GM23338 (cell line): ENCODE measurements at regions not wholly inside any gene's neighbourhood (a gene's known extent, or its start where the extent isn't known, plus 50 kb on each side); places are given as distances from the start of the nearest gene placed in this dataset.

ENCODE experiments used
- ATAC-seq: fragments of 200-7000 bp; cut with Tn5 transposase; 3 replicates; pipeline ENCODE4 v1.9.1; 2020
- DNase-seq: peaks from one replicate; pipeline ENCODE4 v3.0.0-alpha.2; 2015; ENCODE audit warnings: low spot score
- H2AFZ ChIP-seq: fragments of 200-600 bp; sonication (generic); 2 replicates; pipeline ENCODE4 v1.8.0; 2016; ENCODE audit warnings: antibody characterized with exemption, mild to moderate bottlenecking, moderate library complexity
- H3F3A ChIP-seq: fragments of 200-600 bp; sonication (generic); replicated peaks from 2 replicates; pipeline ENCODE4 v1.8.0; 2017; ENCODE audit warnings: antibody characterized with exemption, mixed run types, low read depth
- H3K27ac ChIP-seq: fragments of 200-600 bp; sonication (generic); 2 replicates; pipeline ENCODE4 v1.6.1; 2016; ENCODE audit warnings: low read depth
- H3K27me3 ChIP-seq: fragments of 200-600 bp; sonication (generic); 2 replicates; pipeline ENCODE4 v1.8.0; 2016; ENCODE audit warnings: mild to moderate bottlenecking, mixed run types, moderate library complexity; ENCODE audit not compliant: insufficient read depth
- H3K36me3 ChIP-seq: fragments of 200-600 bp; sonication (generic); 2 replicates; pipeline ENCODE4 v1.8.0; 2016; ENCODE audit warnings: mild to moderate bottlenecking; ENCODE audit not compliant: insufficient read depth
- H3K4me1 ChIP-seq: fragments of 200-600 bp; sonication (generic); 2 replicates; pipeline ENCODE4 v1.8.0; 2016; ENCODE audit warnings: mild to moderate bottlenecking, moderate library complexity; ENCODE audit not compliant: insufficient read depth
- H3K4me2 ChIP-seq: fragments of 200-600 bp; sonication (generic); 2 replicates; pipeline ENCODE4 v1.7.1; 2017; ENCODE audit warnings: mixed run types
- H3K4me3 ChIP-seq: fragments of 200-600 bp; sonication (generic); 2 replicates; pipeline ENCODE4 v1.6.1; 2016; ENCODE audit warnings: mixed run types
- H3K79me2 ChIP-seq: fragments of 200-600 bp; sonication (generic); replicated peaks from 2 replicates; pipeline ENCODE4 v1.8.0; 2017; ENCODE audit warnings: mild to moderate bottlenecking; ENCODE audit not compliant: insufficient read depth
- H3K9me2 ChIP-seq: fragments of 200-600 bp; sonication (generic); 2 replicates; pipeline ENCODE4 v1.8.0; 2017; ENCODE audit not compliant: insufficient read depth
- H4K20me1 ChIP-seq: fragments of 200-600 bp; sonication (generic); replicated peaks from 2 replicates; pipeline ENCODE4 v1.8.0; 2017; ENCODE audit warnings: mild to moderate bottlenecking; ENCODE audit not compliant: insufficient read depth
- H3K27ac Mint-ChIP-seq: 2 replicates; pipeline ENCODE4 v1.8.0; 2020; ENCODE audit warnings: inconsistent platforms, mild to moderate bottlenecking, moderate library complexity, mixed read lengths
- H3K27me3 Mint-ChIP-seq: 3 replicates; pipeline ENCODE4 v1.8.0; 2022; ENCODE audit warnings: low read depth, mild to moderate bottlenecking, moderate library complexity, mixed read lengths, inconsistent platforms; ENCODE audit not compliant: insufficient read depth, poor library complexity
- H3K36me3 Mint-ChIP-seq: 3 replicates; pipeline ENCODE4 v1.8.0; 2021; ENCODE audit warnings: low read depth, mild to moderate bottlenecking, inconsistent platforms, moderate library complexity, mixed read lengths
- H3K4me1 Mint-ChIP-seq: 3 replicates; pipeline ENCODE4 v1.8.0; 2020; ENCODE audit warnings: mild to moderate bottlenecking, inconsistent platforms, mixed read lengths
- H3K4me3 Mint-ChIP-seq: 3 replicates; pipeline ENCODE4 v1.8.0; 2021; ENCODE audit warnings: moderate library complexity, mild to moderate bottlenecking, inconsistent platforms, mixed read lengths
- H3K9me3 Mint-ChIP-seq: 3 replicates; pipeline ENCODE4 v1.8.0; 2020; ENCODE audit warnings: moderate library complexity, mild to moderate bottlenecking, inconsistent platforms, mixed read lengths
- CREB1 ChIP-seq: fragments of 250-450 bp; sonication (Bioruptor Pico); IDR thresholded peaks from 2 replicates; pipeline ENCODE4 v1.5.0; 2020; ENCODE audit warnings: low read depth, mild to moderate bottlenecking, moderate library complexity
- EZH2phosphoT487 ChIP-seq: fragments of 200-600 bp; sonication (generic); IDR thresholded peaks from one replicate; pipeline ENCODE4 v1.8.1; 2018; ENCODE audit warnings: antibody characterized with exemption; ENCODE audit not compliant: unreplicated experiment
- JUNB ChIP-seq: IDR thresholded peaks from one replicate; pipeline ENCODE4 v1.6.1; 2016; ENCODE audit warnings: antibody characterized with exemption; ENCODE audit not compliant: unreplicated experiment
- NANOG ChIP-seq: IDR thresholded peaks from 2 replicates; pipeline ENCODE4 v1.6.1; 2016; ENCODE audit warnings: antibody characterized with exemption, borderline replicate concordance
- POLR2AphosphoS5 ChIP-seq: IDR thresholded peaks from 2 replicates; pipeline ENCODE4 v1.6.1; 2016; ENCODE audit warnings: antibody characterized with exemption, low read depth
- STAT1 ChIP-seq: IDR thresholded peaks from one replicate; pipeline ENCODE4 v1.6.1; 2016; ENCODE audit warnings: antibody characterized with exemption; ENCODE audit not compliant: unreplicated experiment
- ZNF114 ChIP-seq: fragments of 250-450 bp; sonication (Bioruptor Pico); IDR thresholded peaks from 2 replicates; pipeline ENCODE4 v1.5.0; 2020; ENCODE audit warnings: mild to moderate bottlenecking, moderate library complexity
- ZNF331 ChIP-seq: fragments of 250-450 bp; sonication (Bioruptor Pico); IDR thresholded peaks from 2 replicates; pipeline ENCODE4 v1.5.0; 2020; ENCODE audit warnings: low read depth, mild to moderate bottlenecking, moderate library complexity
- TF ChIP-seq, protein P1 (sequence below): fragments of 250-450 bp; sonication (Bioruptor Pico); IDR thresholded peaks from 2 replicates; pipeline ENCODE4 v1.5.0; 2020; ENCODE audit warnings: mild to moderate bottlenecking, moderate library complexity
- TF ChIP-seq, protein P2 (sequence below): IDR thresholded peaks from one replicate; pipeline ENCODE4 v1.6.1; 2018; ENCODE audit warnings: antibody characterized with exemption; ENCODE audit not compliant: unreplicated experiment
- TF ChIP-seq, protein P3 (sequence below): IDR thresholded peaks from 2 replicates; pipeline ENCODE4 v1.6.1; 2016; ENCODE audit warnings: antibody characterized with exemption

DNA sequence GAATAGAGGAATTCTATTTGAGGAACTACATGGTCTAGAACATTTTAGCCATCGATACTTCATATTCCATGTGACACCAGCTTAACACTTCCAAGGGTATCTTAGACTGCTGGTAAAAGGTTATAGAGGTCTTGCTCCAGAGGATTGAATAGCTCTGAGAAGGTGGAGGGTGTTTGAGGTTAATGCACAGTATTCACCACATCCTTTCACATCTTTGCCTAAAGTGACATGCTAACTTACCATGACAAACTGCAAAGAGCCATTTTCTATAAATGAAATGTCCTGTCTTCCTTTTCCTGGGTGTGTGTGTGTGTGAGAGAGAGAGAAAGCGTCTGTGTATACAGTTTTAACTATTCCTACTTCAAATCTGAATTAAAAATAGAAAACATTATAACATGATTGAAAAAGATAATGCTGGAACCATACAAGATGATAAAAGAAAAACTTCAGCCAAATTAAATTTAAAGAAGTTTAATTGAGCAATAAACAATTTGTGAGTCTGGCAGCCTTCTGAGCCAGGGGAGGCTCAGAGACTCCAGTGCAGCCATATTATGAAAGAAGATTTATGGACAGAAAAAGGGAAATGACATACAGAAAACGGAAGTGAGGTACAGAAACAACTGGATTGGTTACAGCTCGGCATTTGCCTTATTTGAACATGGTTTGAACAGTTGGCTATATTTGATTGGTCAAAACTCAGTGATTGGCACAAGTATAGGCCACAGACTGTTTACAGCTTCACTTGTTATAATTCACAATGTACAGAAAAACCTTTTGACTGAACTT lies 320.9 kb upstream of the CCDC179 start (continued):
- no peak for TF ChIP-seq JUNB

DNA sequence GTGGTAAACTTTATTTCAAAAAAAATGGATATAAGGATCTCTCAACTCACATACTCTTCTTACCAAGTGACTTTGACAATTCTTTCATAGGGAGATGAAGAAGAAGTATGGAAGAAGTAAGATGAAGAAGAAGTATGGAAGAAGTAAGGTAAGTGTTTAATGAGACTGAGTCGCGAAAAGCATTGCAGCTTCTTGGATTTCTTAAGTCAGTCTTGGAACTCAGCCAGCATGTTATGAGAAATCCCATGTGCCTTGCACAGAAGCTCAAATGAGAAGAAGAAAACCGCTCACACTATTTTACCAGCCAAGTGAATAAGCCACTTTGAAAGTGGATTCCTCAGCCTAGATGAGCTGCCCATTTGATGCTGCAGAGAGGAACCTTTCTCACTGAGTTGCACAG lies 332.0 kb upstream of the CCDC179 start:
- peaks cover 13% of the 10 kb centered on the region for H3K36me3 Mint-ChIP-seq
- Histone ChIP-seq H3K27me3 (no peaks in the 10 kb centered on the region), H3K4me2 (no peak overlapping the region), H3K27ac (no peak overlapping the region), H4K20me1 (no peaks in the 10 kb centered on the region), H3K36me3 (no peaks in the 10 kb centered on the region), H3F3A (no peaks in the 10 kb centered on the region), H3K4me1 (no peaks in the 10 kb centered on the region), H3K79me2 (no peaks in the 10 kb centered on the region), H3K4me3 (no peak overlapping the region), H3K9me2 (no peaks in the 10 kb centered on the region; the same call in 1 of the 2 replicates), H2AFZ (no peak overlapping the region)
- H3K4me3 Mint-ChIP-seq = no peak overlapping the region
- no peak for DNase-seq
- peaks cover 2% of the 10 kb centered on the region for H3K27me3 Mint-ChIP-seq
- TF ChIP-seq NANOG (no peak), POLR2AphosphoS5 (no peak), CREB1 (no peak), EZH2phosphoT487 (no peak), STAT1 (no peak), ZNF114 (CRISPR knock-in tag) (no peak), ZNF331 (CRISPR knock-in tag) (no peak)
- TF ChIP-seq, protein P1, sequence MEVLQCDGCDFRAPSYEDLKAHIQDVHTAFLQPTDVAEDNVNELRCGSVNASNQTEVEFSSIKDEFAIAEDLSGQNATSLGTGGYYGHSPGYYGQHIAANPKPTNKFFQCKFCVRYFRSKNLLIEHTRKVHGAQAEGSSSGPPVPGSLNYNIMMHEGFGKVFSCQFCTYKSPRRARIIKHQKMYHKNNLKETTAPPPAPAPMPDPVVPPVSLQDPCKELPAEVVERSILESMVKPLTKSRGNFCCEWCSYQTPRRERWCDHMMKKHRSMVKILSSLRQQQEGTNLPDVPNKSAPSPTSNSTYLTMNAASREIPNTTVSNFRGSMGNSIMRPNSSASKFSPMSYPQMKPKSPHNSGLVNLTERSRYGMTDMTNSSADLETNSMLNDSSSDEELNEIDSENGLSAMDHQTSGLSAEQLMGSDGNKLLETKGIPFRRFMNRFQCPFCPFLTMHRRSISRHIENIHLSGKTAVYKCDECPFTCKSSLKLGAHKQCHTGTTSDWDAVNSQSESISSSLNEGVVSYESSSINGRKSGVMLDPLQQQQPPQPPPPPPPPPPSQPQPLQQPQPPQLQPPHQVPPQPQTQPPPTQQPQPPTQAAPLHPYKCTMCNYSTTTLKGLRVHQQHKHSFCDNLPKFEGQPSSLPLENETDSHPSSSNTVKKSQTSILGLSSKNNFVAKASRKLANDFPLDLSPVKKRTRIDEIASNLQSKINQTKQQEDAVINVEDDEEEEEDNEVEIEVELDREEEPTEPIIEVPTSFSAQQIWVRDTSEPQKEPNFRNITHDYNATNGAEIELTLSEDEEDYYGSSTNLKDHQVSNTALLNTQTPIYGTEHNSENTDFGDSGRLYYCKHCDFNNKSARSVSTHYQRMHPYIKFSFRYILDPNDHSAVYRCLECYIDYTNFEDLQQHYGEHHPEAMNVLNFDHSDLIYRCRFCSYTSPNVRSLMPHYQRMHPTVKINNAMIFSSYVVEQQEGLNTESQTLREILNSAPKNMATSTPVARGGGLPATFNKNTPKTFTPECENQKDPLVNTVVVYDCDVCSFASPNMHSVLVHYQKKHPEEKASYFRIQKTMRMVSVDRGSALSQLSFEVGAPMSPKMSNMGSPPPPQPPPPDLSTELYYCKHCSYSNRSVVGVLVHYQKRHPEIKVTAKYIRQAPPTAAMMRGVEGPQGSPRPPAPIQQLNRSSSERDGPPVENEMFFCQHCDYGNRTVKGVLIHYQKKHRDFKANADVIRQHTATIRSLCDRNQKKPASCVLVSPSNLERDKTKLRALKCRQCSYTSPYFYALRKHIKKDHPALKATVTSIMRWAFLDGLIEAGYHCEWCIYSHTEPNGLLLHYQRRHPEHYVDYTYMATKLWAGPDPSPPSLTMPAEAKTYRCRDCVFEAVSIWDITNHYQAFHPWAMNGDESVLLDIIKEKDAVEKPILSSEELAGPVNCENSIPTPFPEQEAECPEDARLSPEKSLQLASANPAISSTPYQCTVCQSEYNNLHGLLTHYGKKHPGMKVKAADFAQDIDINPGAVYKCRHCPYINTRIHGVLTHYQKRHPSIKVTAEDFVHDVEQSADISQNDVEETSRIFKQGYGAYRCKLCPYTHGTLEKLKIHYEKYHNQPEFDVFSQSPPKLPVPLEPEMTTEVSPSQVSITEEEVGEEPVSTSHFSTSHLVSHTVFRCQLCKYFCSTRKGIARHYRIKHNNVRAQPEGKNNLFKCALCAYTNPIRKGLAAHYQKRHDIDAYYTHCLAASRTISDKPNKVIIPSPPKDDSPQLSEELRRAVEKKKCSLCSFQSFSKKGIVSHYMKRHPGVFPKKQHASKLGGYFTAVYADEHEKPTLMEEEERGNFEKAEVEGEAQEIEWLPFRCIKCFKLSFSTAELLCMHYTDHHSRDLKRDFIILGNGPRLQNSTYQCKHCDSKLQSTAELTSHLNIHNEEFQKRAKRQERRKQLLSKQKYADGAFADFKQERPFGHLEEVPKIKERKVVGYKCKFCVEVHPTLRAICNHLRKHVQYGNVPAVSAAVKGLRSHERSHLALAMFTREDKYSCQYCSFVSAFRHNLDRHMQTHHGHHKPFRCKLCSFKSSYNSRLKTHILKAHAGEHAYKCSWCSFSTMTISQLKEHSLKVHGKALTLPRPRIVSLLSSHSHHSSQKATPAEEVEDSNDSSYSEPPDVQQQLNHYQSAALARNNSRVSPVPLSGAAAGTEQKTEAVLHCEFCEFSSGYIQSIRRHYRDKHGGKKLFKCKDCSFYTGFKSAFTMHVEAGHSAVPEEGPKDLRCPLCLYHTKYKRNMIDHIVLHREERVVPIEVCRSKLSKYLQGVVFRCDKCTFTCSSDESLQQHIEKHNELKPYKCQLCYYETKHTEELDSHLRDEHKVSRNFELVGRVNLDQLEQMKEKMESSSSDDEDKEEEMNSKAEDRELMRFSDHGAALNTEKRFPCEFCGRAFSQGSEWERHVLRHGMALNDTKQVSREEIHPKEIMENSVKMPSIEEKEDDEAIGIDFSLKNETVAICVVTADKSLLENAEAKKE = no peak
- TF ChIP-seq, protein P2, sequence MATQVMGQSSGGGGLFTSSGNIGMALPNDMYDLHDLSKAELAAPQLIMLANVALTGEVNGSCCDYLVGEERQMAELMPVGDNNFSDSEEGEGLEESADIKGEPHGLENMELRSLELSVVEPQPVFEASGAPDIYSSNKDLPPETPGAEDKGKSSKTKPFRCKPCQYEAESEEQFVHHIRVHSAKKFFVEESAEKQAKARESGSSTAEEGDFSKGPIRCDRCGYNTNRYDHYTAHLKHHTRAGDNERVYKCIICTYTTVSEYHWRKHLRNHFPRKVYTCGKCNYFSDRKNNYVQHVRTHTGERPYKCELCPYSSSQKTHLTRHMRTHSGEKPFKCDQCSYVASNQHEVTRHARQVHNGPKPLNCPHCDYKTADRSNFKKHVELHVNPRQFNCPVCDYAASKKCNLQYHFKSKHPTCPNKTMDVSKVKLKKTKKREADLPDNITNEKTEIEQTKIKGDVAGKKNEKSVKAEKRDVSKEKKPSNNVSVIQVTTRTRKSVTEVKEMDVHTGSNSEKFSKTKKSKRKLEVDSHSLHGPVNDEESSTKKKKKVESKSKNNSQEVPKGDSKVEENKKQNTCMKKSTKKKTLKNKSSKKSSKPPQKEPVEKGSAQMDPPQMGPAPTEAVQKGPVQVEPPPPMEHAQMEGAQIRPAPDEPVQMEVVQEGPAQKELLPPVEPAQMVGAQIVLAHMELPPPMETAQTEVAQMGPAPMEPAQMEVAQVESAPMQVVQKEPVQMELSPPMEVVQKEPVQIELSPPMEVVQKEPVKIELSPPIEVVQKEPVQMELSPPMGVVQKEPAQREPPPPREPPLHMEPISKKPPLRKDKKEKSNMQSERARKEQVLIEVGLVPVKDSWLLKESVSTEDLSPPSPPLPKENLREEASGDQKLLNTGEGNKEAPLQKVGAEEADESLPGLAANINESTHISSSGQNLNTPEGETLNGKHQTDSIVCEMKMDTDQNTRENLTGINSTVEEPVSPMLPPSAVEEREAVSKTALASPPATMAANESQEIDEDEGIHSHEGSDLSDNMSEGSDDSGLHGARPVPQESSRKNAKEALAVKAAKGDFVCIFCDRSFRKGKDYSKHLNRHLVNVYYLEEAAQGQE = no peak
- TF ChIP-seq, protein P3, sequence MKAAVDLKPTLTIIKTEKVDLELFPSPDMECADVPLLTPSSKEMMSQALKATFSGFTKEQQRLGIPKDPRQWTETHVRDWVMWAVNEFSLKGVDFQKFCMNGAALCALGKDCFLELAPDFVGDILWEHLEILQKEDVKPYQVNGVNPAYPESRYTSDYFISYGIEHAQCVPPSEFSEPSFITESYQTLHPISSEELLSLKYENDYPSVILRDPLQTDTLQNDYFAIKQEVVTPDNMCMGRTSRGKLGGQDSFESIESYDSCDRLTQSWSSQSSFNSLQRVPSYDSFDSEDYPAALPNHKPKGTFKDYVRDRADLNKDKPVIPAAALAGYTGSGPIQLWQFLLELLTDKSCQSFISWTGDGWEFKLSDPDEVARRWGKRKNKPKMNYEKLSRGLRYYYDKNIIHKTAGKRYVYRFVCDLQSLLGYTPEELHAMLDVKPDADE = no peak
- ATAC-seq = no peak
- no peaks in the 10 kb centered on the region; the same call in 2 of the 3 replicates for H3K4me1 Mint-ChIP-seq
- peaks cover 15% of the 10 kb centered on the region for H3K9me3 Mint-ChIP-seq
- H3K27ac Mint-ChIP-seq = no peak overlapping the region
